SK-N-SH treated with all-trans-retinoic acid at 6 μM for 48 hours (cell line): ENCODE measurements at regions not wholly inside any gene's neighbourhood (a gene's known extent, or its start where the extent isn't known, plus 50 kb on each side); places are given as distances from the start of the nearest gene placed in this dataset.

Experiments
- ARNTL ChIP-seq: fragments of 450-650 bp; formaldehyde crosslinking; IDR thresholded peaks from 2 replicates; pipeline ENCODE4 v1.5.0; 2020; ENCODE audit warnings: low read depth, mild to moderate bottlenecking, moderate library complexity, borderline replicate concordance
- BACH2 ChIP-seq: fragments of 250-450 bp; sonication (Bioruptor Pico); IDR thresholded peaks from 2 replicates; pipeline ENCODE4 v1.9.0; 2021; ENCODE audit warnings: mild to moderate bottlenecking, borderline replicate concordance
- GLIS3 ChIP-seq: fragments of 250-450 bp; sonication (Bioruptor Pico); IDR thresholded peaks from 2 replicates; pipeline ENCODE4 v1.5.0; 2020; ENCODE audit warnings: mild to moderate bottlenecking, moderate library complexity
- ISL1 ChIP-seq: fragments of 250-450 bp; sonication (Bioruptor Pico); IDR thresholded peaks from 2 replicates; pipeline ENCODE4 v2.1.2; 2022; ENCODE audit warnings: mild to moderate bottlenecking, moderate library complexity
- POU6F1 ChIP-seq: fragments of 250-450 bp; sonication (Bioruptor Pico); IDR thresholded peaks from 2 replicates; pipeline ENCODE4 v1.8.0; 2021; ENCODE audit warnings: low read depth, mild to moderate bottlenecking, moderate library complexity, borderline replicate concordance
- PPARA ChIP-seq: fragments of 250-450 bp; sonication (Bioruptor Pico); IDR thresholded peaks from 2 replicates; pipeline ENCODE4 v1.5.0; 2020; ENCODE audit warnings: mild to moderate bottlenecking, borderline replicate concordance
- RARB ChIP-seq: fragments of 250-450 bp; sonication (Bioruptor Pico); IDR thresholded peaks from 2 replicates; pipeline ENCODE4 v1.8.0; 2021; ENCODE audit warnings: mild to moderate bottlenecking, moderate library complexity
- TOX ChIP-seq: fragments of 250-450 bp; sonication (Bioruptor Pico); IDR thresholded peaks from 2 replicates; pipeline ENCODE4 v1.8.0; 2021; ENCODE audit warnings: mild to moderate bottlenecking, moderate library complexity, borderline replicate concordance
- ZC3H10 ChIP-seq: fragments of 250-450 bp; sonication (Bioruptor Pico); IDR thresholded peaks from 2 replicates; pipeline ENCODE4 v1.5.1; 2021; ENCODE audit warnings: mild to moderate bottlenecking, moderate library complexity
- ZFP3 ChIP-seq: fragments of 250-450 bp; sonication (Bioruptor Pico); IDR thresholded peaks from 2 replicates; pipeline ENCODE4 v1.5.0; 2020; ENCODE audit warnings: mild to moderate bottlenecking, moderate library complexity
- ZFP30 ChIP-seq: fragments of 450-650 bp; formaldehyde crosslinking; IDR thresholded peaks from 2 replicates; pipeline ENCODE4 v1.5.0; 2022; ENCODE audit warnings: mild to moderate bottlenecking, moderate library complexity
- ZNF8 ChIP-seq: fragments of 450-650 bp; formaldehyde crosslinking; IDR thresholded peaks from 2 replicates; pipeline ENCODE4 v1.5.0; 2020; ENCODE audit warnings: mild to moderate bottlenecking, moderate library complexity
- TF ChIP-seq, protein P1 (sequence below): fragments of 250-450 bp; sonication (Bioruptor Pico); IDR thresholded peaks from 2 replicates; pipeline ENCODE4 v1.5.1; 2021; ENCODE audit warnings: mild to moderate bottlenecking, moderate library complexity

DNA sequence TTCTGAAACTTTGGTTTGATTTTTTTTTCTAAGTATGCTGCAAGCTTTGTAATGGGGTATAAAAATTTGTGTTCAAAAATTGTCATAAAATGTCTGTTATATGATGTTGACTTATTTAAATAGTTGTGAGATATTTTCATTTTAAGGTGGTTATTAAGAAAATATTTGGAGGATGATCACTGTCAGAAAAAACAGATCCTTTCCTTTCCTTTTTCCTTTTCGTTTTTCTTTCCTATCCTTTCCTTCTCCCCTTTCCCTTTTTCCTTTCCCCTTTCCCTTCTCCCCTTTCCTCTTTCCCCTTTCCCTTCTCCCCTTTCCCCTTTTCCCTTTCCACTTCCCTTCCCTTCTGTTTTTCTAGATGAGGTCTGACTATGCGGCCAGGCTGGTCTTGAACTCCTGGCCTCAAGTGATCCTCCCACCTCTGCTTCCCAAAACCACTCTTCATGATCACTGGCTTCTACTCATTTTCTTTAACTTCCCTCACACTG, 640.5 kb downstream of the PLCL1 start:
- no peak for TF ChIP-seq ZFP3
- TF ChIP-seq RARB (CRISPR knock-in tag): no peak
- TF ChIP-seq ARNTL (CRISPR knock-in tag): no peak
- no peak for TF ChIP-seq ZFP30
- no peak for TF ChIP-seq BACH2 (CRISPR knock-in tag)
- TF ChIP-seq, protein P1, sequence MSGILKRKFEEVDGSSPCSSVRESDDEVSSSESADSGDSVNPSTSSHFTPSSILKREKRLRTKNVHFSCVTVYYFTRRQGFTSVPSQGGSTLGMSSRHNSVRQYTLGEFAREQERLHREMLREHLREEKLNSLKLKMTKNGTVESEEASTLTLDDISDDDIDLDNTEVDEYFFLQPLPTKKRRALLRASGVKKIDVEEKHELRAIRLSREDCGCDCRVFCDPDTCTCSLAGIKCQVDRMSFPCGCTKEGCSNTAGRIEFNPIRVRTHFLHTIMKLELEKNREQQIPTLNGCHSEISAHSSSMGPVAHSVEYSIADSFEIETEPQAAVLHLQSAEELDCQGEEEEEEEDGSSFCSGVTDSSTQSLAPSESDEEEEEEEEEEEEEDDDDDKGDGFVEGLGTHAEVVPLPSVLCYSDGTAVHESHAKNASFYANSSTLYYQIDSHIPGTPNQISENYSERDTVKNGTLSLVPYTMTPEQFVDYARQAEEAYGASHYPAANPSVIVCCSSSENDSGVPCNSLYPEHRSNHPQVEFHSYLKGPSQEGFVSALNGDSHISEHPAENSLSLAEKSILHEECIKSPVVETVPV (CRISPR knock-in tag): no peak
- TF ChIP-seq ZC3H10 (CRISPR knock-in tag): no peak
- TF ChIP-seq POU6F1: no peak
- TF ChIP-seq GLIS3 (CRISPR knock-in tag): no peak
- no peak for TF ChIP-seq PPARA (CRISPR knock-in tag)
- no peak for TF ChIP-seq TOX (CRISPR knock-in tag)
- TF ChIP-seq ZNF8: no peak
- no peak for TF ChIP-seq ISL1
